ENCODE measurements at regions not wholly inside any gene's neighbourhood (a gene's known extent, or its start where the extent isn't known, plus 50 kb on each side); places are given as distances from the start of the nearest gene placed in this dataset.
"Not testable (repeated sequence)": the region's sequence is repeated elsewhere in the genome, so short reads cannot be mapped to it uniquely, and the experiment has no call there.

DNA sequence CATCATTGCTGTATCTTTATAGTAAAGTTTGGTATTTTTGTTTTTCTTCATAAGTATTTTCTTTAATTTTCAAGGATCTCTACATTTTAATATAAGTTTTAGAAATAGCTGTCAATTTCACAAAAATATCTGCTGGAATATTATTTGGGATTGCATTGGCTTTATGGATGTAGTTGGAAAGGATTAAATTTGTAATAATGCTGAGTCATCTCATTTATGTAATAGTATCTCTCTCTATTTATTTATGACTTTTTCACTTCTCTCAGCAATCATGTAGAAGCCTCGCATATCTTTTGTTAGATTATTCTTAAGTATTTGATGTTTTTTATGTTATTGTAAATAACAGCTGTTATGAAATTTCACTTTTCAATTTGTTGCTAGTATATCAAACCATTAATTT is 223.1 kb upstream of the POGK start:
- DNase-seq (ENCODE audit: low read depth), result no peak

DNA sequence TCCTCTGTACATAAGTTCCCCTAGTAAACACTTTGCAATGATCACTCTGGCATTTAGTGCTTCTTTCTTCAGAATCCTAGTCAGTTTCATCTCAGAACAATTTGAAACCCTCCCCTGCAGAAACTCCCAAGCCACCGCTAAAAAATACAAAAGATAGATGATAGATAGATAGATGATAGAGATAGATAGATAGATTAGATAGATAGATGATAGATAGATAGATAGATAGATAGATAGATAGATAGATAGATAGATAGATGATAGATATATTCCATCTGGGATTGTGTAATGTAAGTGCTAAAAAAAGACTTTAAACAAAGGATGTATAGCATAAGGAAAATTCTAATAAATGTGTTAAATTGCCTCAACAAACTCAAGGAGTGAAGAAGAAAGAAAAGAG is 212.6 kb upstream of the POGK start:
- DNase-seq (ENCODE audit: low read depth), result no peak

- no peak for DNase-seq (ENCODE audit: low read depth)
Measured at GRCh38 chr1:166627558-166627957, 211.7 kb upstream of the POGK start.

DNA sequence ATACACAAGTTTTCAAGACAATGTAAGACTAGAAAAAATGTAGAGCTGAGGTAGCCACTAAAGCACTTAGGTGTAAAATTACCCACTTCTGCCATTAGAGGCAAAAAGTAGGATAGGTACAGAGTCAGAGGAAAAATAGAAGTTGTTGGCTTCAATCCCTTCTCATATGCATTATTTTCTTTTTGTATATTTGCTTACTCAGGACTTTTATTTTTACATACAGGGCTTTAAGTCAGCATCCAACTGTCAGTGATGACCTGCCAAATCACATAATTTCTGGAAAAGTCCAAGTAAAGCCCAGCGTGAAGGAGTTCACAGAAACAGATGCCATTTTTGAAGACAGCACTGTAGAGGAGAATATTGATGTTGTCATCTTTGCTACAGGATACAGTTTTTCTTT is 211.0 kb upstream of the POGK start:
- no peak for DNase-seq (ENCODE audit: low read depth)

- no peak for DNase-seq (ENCODE audit: low read depth)
Measured at GRCh38 chr1:166629946-166630345, 209.3 kb upstream of the POGK start.

DNA sequence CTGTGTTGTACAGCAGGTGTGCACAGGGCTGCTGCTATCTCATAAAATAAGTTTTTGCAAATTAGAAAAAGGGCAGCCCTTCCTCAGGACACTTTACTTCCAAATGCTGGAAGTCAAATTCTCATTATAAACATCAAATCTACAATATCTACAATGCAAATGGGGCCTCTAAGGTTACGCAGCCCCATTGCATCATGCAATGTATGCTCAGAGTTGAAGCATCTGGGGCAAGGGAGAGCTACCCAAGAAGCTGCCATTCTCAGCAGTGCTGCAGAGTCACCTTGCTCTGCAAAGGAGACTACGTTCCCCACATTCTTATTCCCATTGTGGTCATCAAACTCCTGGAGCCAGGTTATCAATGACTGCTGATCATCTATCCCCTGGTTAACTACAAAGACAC is 208.9 kb upstream of the POGK start:
- no peak for DNase-seq (ENCODE audit: low read depth)

GRCh38 chr1:166638137-166638536 is 201.1 kb upstream of the POGK start:
- no peak for DNase-seq (ENCODE audit: low read depth)

DNA sequence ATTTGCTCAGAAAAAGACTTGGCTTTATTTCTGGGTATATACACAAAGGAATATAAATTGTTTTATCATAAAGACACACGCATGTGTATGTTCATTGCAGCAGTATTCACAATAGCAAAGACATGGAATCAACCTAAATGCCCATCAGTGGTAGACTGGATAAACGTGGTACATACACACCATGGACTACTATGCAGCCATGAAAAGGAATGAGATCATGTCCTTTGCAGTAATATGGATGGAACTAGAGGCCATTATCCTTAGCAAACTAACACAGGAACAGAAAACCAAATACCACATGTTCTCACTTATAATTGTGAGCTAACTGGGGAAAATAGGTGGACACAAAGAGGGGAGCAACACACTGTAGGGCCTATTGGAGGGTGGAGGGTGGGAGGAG is 182.0 kb upstream of the POGK start:
- not testable (repeated sequence) for DNase-seq (ENCODE audit: low read depth)

DNA sequence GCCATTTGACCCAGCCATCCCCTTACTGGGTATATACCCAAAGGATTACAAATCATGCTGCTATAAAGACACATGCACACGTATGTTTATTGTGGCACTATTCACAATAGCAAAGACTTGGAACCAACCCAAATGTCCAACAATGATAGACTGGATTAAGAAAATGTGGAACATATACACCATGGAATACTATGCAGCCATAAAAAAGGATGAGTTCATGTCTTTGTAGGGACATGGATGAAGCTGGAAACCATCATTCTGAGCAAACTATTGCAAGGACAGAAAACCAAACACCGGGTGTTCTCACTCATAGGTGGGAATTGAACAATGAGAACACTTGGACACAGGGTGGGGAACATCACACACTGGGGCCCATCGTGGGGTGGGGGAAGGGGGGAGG is 172.5 kb upstream of the POGK start:
- not testable (repeated sequence) for DNase-seq (ENCODE audit: low read depth)

- not testable (repeated sequence) for DNase-seq (ENCODE audit: low read depth)
Measured at GRCh38 chr1:166667600-166667999, 171.7 kb upstream of the POGK start.

DNA sequence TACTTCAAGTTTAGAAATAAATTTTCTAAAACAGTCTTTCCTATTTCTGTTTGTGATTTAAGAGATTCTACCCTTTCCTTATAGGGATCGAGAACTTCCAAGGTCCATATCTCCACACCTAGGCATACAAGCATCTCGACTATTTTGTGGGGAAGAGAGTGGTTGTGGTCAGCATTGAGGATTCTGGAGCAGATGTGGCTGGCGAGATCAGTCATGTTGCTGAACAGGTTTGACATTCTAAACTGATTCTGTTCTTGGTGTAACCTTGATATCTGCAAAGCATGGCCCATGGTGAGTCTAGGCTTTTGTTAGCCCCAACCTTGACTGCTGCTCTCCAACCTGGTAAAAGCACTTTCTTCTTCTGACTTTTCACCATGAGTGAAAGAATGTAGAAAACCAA is 167.6 kb upstream of the POGK start:
- DNase-seq (ENCODE audit: low read depth), result no peak

GRCh38 chr1:166673722-166674121 is 165.6 kb upstream of the POGK start:
- DNase-seq (ENCODE audit: low read depth), result no peak

DNA sequence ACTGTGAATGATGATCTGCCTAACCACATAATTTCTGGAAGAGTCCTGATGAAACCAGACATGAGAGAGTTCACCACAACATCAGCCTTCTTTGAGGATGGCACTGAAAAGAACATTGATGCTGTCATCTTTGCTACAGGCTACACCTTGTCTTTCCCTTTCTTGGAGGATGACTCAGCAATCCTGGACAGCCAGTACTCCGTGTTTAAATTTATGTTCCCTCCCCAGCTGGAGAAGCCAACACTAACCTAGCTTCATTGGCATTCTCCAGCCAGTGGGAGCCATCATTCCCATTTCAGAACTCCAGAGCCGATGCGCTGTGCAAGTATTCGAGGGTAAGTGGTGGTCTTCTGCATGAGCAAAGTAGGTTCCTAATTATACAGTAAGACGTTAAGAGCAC is 164.1 kb upstream of the POGK start:
- no peak for DNase-seq (ENCODE audit: low read depth)

- no peak for DNase-seq (ENCODE audit: low read depth)
Measured at GRCh38 chr1:166676981-166677380, 162.3 kb upstream of the POGK start.

- no peak for DNase-seq (ENCODE audit: low read depth)
Measured at GRCh38 chr1:166679369-166679768, 159.9 kb upstream of the POGK start.

DNA sequence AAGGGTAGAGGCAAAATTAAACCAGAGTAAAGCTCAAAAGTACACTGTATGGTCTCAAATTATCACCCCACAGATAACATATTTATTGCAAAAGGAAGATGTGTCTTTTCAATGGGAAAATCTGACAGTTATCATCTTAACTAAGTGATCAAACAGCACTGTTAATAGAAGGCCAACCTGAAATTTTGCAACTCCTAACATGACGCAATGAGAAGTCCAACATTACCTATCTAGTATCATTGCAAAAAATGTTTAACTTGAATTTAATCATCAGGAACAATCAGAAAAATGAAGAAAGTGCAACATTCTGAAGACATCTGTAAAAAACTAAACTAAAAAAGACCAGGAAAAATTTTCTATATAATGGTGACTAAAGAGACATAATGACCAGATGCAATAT is 156.7 kb upstream of the POGK start:
- DNase-seq (ENCODE audit: low read depth), result no peak

DNA sequence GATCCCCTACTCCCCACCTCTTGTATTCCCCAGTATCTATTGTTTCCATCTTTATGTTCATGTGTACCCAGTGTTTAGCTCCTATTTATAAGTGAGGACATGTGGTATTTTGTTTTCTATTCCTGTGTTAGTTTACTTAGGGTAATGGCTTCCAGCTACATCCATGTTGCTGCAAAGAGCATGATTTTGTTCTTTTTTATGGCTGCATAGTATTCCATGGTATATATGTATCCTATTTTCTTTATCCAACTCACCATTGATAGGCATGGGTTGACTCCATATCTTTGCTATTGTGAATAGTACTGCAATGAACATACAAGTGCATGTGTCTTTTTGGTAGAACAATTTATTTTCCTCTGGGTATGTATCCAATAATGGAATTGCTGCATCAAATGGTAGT is 154.6 kb upstream of the POGK start:
- not testable (repeated sequence) for DNase-seq (ENCODE audit: low read depth)

DNA sequence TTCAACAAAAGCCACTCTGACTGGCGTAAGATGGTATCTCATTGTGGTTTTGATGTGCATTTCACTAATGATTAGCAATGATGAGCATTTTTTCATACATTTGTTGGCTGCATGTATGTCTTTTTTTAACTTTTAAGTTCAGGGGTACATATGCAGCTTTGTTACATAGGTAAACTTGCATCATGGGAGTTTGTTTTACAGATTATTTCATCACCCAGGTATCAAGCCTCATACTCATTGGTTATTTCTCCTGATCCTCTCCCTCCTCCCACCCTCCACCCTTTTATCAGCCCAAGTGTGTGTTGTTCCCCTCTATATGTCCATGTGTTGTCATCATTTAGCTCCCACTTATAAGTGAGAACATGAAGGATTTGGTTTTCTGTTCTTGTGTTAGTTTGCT is 154.1 kb upstream of the POGK start:
- DNase-seq (ENCODE audit: low read depth), result no peak

- not testable (repeated sequence) for DNase-seq (ENCODE audit: low read depth)
Measured at GRCh38 chr1:166685891-166686290, 153.4 kb upstream of the POGK start.

GRCh38 chr1:166690596-166690995 is 148.7 kb upstream of the POGK start:
- not testable (repeated sequence) for DNase-seq (ENCODE audit: low read depth)

- DNase-seq (ENCODE audit: low read depth), result no peak
Measured at GRCh38 chr1:166691476-166691875, 147.8 kb upstream of the POGK start.

- DNase-seq (ENCODE audit: low read depth), result no peak
Measured at GRCh38 chr1:166692346-166692745, 146.9 kb upstream of the POGK start.

DNA sequence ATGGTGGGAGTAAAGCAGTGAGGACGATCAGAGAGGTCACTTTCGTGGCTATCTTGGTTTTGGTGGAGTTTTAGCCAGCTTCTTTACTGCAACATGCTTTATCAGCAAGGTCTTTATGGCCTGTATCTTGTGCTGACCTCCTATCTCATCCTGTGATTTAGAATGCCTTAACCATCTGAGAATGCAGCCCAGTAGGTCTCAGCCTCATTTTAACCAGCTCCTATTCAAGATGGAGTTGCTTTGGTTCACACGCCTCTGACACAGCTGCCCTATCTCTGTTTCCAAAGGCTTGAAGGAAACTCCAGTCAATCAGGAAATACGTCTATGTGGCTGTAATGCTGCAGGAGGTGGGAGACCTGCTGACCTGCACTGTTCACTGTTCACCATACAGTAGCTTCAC is 146.1 kb upstream of the POGK start:
- DNase-seq (ENCODE audit: low read depth), result no peak

- DNase-seq (ENCODE audit: low read depth), result no peak
Measured at GRCh38 chr1:166693673-166694297, 145.5 kb upstream of the POGK start.

DNA sequence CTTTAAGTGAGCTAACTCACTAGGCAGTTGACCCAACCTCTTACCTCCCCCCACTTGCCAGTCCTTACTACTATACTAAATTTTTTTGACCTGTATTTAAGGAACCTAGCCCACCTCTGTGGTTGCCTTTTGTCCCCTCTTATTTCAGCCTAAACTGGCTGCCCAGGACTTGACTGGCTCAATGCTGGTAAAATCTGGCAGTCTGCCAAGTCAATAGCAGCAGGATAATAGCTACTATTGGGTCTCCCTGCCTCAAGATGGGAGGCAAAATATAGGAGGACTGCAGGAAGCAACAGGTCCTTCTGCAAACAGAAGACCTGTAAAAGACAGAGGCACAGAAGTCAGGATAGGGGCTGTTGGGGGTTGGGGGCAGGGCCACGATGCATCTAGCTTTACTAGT is 144.2 kb upstream of the POGK start:
- no peak for DNase-seq (ENCODE audit: low read depth)

Measured in stimulated activated CD8-positive, alpha-beta memory T cell treated with anti-CD3 and anti-CD28 coated beads, Interleukin-12 subunit alpha, Interleukin-12 subunit beta, amount 100 ng/mL, for 1 hour (primary cell).